ENCODE measurements at regions not wholly inside any gene's neighbourhood (a gene's known extent, or its start where the extent isn't known, plus 50 kb on each side); places are given as distances from the start of the nearest gene placed in this dataset.

DNA sequence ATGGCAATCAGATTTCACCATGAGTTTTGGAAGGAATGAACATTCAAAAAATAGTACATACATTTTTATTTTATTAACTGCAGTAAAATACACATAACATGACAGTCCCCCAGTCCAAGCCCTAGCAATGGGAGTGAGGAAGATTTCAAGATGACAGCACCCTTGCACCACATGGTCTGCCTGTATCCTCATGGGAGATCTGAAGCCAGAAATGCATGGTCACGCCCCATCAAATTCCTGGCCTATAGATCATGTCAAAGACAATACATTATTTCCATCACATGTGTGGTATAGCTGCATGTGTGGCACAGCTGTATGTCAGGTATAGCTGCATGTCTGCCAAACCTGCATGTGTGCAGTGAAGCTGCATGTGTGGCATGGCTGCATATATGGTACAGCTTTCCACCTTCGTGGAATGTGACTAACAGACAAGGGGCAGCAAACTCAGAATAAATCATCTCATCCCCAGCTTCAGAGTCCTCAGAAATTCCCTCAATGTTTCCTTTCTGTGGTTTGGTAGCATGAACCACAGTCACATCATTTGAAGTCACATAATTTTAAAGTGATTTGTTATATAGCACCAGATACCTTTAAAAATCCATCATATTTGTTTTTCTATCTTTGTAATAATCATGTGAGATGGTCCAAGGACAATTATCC, 518.2 kb upstream of the SOX11 start:
- Histone ChIP-seq H2AFZ (no peak overlapping the region), H3K9me2 (ENCODE audit: insufficient read depth) (no peaks in the 10 kb centered on the region), H3F3A (ENCODE audit: insufficient read depth, low read depth) (peaks cover 9% of the 10 kb centered on the region; the same call in 1 of the 2 replicates), H4K20me1 (ENCODE audit: insufficient read depth) (no peaks in the 10 kb centered on the region), H3K4me1 (replicated peaks; ENCODE audit: insufficient read depth) (no peaks in the 10 kb centered on the region), H3K27ac (no peak overlapping the region), H3K4me2 (no peak overlapping the region), H3K36me3 (ENCODE audit: low read depth) (no peaks in the 10 kb centered on the region), H3K9me3 (ENCODE audit: insufficient read depth, low read depth) (no peaks in the 10 kb centered on the region), H3K4me3 (no peak overlapping the region), H3K27me3 (ENCODE audit: insufficient read depth, low read depth) (no peaks in the 10 kb centered on the region), H3K79me2 (ENCODE audit: low read depth) (no peaks in the 10 kb centered on the region)
- no TSS peak for BruUV-seq (replicated peaks)
- intact Hi-C loops (cut with micrococcal nuclease; ENCODE audit: unreplicated experiment) = no loop called here
- POLR2A ChIA-PET (ENCODE audit: unreplicated experiment) = no interaction called here
- CTCF ChIA-PET = no interaction called here
- no peak for DNase-seq
- TF ChIP-seq, protein P1, sequence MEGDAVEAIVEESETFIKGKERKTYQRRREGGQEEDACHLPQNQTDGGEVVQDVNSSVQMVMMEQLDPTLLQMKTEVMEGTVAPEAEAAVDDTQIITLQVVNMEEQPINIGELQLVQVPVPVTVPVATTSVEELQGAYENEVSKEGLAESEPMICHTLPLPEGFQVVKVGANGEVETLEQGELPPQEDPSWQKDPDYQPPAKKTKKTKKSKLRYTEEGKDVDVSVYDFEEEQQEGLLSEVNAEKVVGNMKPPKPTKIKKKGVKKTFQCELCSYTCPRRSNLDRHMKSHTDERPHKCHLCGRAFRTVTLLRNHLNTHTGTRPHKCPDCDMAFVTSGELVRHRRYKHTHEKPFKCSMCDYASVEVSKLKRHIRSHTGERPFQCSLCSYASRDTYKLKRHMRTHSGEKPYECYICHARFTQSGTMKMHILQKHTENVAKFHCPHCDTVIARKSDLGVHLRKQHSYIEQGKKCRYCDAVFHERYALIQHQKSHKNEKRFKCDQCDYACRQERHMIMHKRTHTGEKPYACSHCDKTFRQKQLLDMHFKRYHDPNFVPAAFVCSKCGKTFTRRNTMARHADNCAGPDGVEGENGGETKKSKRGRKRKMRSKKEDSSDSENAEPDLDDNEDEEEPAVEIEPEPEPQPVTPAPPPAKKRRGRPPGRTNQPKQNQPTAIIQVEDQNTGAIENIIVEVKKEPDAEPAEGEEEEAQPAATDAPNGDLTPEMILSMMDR (conservative IDR thresholded peaks at IDR 0.05) = no peak
- TF ChIP-seq EZH2 (IDR thresholded peaks at IDR 0.05; ENCODE audit: low read depth) = no peak

DNA sequence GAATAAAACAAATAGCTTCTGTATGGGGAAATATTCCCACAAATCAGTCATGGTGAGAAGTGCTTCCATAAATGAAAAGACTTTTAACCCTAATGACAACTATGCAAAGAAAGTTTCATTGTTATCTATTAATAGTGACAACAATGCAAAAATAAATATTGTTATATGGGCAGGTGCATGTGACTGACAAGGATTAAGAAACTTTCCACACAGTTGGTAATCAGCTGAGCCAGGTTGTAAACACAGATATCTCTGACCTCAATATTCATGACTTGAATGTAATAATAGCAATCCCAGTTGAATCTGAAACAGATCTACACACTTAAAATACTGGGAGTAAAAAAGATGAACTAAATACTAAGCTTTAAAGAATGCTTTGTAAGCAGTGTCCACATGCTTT, 517.0 kb upstream of the SOX11 start:
- no peak for TF ChIP-seq EZH2 (IDR thresholded peaks at IDR 0.05; ENCODE audit: low read depth)
- TF ChIP-seq, protein P1 (conservative IDR thresholded peaks at IDR 0.05) = no peak
- Histone ChIP-seq H4K20me1 (ENCODE audit: insufficient read depth) (no peaks in the 10 kb centered on the region), H3K9me2 (ENCODE audit: insufficient read depth) (no peaks in the 10 kb centered on the region), H3K27me3 (ENCODE audit: insufficient read depth, low read depth) (no peaks in the 10 kb centered on the region), H3K4me1 (replicated peaks; ENCODE audit: insufficient read depth) (no peaks in the 10 kb centered on the region), H3K36me3 (ENCODE audit: low read depth) (no peaks in the 10 kb centered on the region), H3K4me2 (no peak overlapping the region), H2AFZ (no peak overlapping the region), H3K27ac (no peak overlapping the region), H3K9me3 (ENCODE audit: insufficient read depth, low read depth) (no peaks in the 10 kb centered on the region), H3K4me3 (no peak overlapping the region), H3F3A (ENCODE audit: insufficient read depth, low read depth) (peaks cover 9% of the 10 kb centered on the region; the same call in 1 of the 2 replicates), H3K79me2 (ENCODE audit: low read depth) (no peaks in the 10 kb centered on the region)
- ChIA-PET POLR2A (ENCODE audit: unreplicated experiment) (no interaction called here), CTCF (no interaction called here)
- DNase-seq = no peak
- intact Hi-C loops (cut with micrococcal nuclease; ENCODE audit: unreplicated experiment) = no loop called here
- BruUV-seq (replicated peaks) = no TSS peak

DNA sequence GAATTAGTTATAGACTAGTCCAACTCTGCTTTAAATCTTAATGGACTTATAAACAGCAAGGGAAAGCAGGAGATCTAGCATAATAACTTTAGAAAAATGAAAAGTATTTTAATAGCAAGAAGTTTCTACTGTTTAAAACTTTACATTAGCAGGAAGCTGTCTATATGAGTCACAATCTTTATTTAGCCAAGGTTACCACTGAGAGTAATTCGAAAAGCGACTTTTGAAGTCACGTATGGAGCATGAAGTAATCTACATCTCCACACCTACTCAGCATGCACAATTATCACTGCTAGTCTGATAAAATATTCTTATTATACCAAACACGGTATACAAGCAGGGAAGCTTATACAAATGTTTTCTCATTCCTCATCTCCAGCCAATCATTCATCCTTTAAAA, 515.4 kb upstream of the SOX11 start:
- Histone ChIP-seq H3K4me3 (no peak overlapping the region), H3K4me2 (no peak overlapping the region), H3K36me3 (ENCODE audit: low read depth) (no peaks in the 10 kb centered on the region), H2AFZ (no peak overlapping the region), H3K9me2 (ENCODE audit: insufficient read depth) (no peaks in the 10 kb centered on the region), H3K4me1 (replicated peaks; ENCODE audit: insufficient read depth) (no peaks in the 10 kb centered on the region), H3K9me3 (ENCODE audit: insufficient read depth, low read depth) (no peaks in the 10 kb centered on the region), H3K27ac (no peak overlapping the region), H3K79me2 (ENCODE audit: low read depth) (no peaks in the 10 kb centered on the region), H3K27me3 (ENCODE audit: insufficient read depth, low read depth) (no peaks in the 10 kb centered on the region), H3F3A (ENCODE audit: insufficient read depth, low read depth) (0 out of 2 replicates have a peak, but pooled peaks cover 6% of the 10 kb centered on the region), H4K20me1 (ENCODE audit: insufficient read depth) (no peaks in the 10 kb centered on the region)
- TF ChIP-seq, protein P1 (conservative IDR thresholded peaks at IDR 0.05) = no peak
- TF ChIP-seq EZH2 (IDR thresholded peaks at IDR 0.05; ENCODE audit: low read depth) = no peak
- no TSS peak for BruUV-seq (replicated peaks)
- POLR2A ChIA-PET (ENCODE audit: unreplicated experiment) = no interaction called here
- DNase-seq = no peak
- CTCF ChIA-PET = no interaction called here
- intact Hi-C loops (cut with micrococcal nuclease; ENCODE audit: unreplicated experiment) = no loop called here
